ENCODE measurements at regions not wholly inside any gene's neighbourhood (a gene's known extent, or its start where the extent isn't known, plus 50 kb on each side); places are given as distances from the start of the nearest gene placed in this dataset.

DNA sequence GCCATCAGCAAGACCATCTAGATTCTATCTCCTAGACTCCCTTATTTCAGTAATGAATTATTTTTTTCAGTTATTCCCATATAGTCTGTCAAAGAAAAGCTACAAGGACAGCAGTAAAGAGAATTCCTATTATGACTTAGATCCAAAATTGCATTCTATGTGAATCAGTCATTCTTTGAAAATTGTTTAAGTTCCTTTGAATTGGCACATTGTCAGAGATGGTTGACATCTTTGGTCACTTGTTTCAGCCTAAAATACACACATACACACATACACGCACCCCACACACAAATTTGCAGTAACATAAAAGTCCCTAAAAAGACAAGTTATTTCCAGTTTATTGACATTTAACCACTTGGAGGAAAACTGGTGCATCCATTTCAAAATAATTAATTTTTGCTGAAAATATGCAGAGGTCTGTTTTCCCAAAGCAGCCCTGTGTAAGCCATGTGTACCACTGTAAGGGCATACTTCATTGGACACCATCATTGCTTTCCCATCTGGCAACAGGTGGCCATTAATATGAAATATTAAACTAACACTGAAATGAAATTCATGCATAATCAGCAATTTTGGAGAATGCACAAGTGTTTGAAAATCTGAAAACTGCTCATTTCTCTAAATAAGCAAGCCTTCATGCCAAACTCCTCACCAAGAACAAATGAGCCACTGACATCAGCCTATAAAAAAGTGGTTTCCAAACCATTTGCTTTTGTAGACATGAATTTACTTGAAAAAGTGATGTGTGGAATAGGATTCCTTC lies 121.7 kb upstream of the COL1A2 start:
- DNase-seq (ENCODE audit: low spot score), result no peak

DNA sequence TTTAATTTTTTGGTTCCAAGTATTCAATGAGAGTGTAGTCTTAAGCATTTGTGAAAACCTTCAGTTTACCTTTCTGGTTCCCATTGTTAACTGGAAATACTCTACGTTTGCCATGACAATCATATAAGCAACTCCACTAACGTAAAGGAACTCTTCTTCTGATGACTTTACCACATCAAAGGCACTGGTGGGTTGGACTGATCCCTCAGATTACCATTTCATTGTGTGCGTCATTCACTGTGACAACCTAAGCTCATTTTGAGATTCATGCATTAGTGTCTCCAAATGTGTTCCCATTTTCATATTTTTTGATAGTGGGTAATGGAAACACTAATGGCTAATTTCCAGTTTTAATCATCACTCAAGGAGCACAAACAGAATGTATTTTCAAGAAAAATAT lies 119.9 kb upstream of the COL1A2 start:
- DNase-seq (ENCODE audit: low spot score), result no peak

DNA sequence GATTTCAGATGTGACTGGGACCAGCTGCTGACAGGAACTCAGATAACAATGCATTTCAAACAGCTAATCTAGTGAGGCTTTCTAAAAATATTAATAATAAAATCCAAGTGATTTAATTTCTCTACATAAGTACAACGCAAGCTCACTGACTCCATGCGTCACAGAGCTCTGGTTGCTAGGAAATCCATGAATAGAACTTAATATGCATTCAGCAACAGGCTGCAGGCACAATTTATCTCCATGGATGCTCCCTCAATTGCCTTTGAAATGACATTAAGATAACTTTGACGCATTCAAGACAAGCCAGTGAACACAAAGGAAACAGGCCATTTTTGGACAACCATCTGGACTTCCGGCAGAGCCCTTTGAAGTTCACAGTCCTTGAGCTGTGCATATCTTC lies 118.7 kb upstream of the COL1A2 start:
- DNase-seq (ENCODE audit: low spot score), result no peak

DNA sequence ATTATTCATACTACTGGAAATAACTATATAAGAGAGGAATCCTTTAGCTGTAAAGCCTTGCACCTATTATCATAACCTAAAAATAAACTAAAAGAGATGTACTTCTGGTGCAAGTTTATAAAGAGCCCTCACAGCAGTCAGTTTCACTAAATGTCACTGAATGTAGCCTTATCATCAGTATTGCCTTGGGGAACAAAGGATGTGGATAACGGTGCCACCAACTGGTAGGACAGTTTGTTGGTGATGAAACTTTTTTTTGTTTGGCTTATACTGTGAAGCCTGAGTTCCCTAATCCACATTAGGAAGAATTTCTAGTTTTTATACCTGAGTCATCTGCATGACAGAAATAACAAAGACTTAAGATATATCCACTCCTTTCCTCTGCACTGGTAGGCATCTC lies 117.9 kb upstream of the COL1A2 start:
- peak; percentile 35 for DNase-seq (ENCODE audit: low spot score)

DNA sequence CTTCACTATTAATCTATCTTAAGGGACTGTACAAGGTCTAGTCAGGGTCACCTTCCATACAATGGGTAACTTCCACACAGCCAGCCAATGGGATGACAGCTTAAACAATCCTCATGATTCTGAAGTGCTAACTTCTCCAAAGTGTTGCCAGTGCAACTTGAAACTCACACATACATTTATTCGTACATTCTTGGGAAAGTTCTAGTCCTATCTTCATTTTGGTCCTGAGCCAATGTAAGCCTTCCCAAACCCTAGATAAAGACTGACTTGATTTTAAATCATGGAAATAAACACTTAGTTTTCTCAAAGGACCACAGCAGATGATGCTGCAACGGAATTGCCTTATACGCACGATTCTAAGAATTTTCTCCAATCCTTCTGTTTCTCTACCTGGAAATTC lies 117.5 kb upstream of the COL1A2 start:
- DNase-seq (ENCODE audit: low spot score), result no peak

DNA sequence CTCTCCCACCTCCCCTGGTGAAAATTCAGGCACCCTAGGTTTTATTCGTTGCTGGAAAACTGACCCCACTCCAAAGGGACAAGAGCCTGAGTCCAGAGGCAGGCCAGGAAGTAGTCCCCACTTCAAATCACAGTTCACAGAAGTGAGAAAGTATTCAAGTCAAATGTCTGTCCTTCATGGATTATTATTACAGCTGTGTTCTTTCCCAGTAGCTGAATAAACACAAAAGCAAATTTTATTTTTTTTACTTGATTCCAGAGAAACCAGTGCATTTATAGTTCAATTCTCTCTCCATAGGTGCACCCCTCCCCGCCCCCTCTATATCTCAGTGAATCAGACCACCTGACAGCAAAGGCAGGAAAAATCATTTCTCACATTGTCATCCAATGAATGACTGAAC lies 113.8 kb upstream of the COL1A2 start:
- DNase-seq (ENCODE audit: low spot score), result no peak

DNA sequence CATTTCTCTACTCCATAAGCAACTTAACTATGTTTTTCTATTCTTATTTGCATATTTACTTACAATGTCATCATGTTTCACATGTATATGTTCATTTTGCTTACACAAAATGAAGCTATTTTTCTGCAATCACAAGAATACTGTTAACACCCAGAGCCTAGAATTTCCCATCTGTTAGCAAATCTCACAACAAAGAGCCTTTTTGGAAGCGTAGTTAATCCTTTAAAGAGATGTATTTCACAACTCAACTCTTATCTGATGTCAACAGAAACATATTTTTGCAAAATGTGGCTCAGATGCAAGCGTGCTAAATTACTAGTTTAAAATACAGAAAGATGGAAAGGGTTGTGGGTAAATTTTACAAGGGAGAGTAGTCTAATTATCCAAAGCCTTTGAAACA lies 110.6 kb upstream of the COL1A2 start:
- DNase-seq (ENCODE audit: low spot score), result no peak

DNA sequence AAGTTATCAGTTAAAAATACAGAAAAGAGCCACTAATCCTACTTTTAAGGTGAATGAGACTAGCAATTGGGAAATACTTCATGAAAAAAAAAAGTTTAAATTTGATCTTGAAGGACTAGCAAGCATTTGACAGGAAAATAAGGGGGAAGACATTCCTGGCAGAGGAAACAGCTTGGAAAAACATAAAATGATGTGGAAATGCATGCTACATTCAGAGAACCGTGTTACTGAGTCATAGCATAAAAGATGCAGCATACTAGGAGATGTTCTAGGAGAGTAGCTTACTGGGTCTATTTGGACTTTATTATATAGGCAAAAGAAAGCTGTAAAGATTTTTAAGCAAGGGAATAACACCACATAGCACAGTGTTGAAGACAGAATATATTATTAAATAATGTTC lies 108.6 kb upstream of the COL1A2 start:
- no peak for DNase-seq (ENCODE audit: low spot score)

DNA sequence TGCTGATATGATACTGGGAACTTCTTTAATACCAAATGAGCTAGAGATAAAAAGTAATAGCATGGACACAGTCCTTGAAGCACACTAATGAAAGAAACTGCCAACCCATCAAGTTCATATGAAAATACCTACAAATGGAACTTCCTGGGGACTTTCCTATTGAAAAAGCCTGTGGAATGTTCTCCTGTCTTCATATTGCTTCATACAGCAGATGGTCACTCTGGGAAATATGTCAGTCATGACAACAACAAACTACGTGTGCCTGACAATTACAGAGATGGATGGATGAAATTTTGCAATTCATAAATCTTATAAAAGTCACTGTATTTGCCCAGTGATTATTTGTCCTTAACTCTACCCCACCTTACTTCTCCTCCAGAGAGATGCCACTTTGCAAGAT lies 106.6 kb upstream of the COL1A2 start:
- no peak for DNase-seq (ENCODE audit: low spot score)

DNA sequence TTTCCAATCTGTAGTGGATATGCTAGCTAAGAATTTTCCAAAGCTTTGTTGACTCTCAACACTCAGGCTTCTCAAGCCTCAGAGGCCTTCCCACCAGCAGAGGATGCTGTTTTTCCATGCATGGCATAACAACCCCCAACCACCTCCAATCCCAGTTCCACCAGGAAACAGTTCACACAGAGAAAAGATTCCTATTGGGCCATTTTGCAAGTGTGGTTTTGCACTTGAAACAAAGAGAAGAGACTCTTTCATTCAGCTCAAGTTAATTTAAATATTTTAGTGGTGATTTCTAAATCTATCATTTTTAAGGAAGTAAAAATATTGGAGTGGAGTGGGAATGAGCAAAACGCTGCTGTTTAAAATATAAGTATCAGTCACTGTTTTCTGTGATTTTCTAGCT lies 105.6 kb upstream of the COL1A2 start:
- DNase-seq (ENCODE audit: low spot score), result peak; percentile 76

DNA sequence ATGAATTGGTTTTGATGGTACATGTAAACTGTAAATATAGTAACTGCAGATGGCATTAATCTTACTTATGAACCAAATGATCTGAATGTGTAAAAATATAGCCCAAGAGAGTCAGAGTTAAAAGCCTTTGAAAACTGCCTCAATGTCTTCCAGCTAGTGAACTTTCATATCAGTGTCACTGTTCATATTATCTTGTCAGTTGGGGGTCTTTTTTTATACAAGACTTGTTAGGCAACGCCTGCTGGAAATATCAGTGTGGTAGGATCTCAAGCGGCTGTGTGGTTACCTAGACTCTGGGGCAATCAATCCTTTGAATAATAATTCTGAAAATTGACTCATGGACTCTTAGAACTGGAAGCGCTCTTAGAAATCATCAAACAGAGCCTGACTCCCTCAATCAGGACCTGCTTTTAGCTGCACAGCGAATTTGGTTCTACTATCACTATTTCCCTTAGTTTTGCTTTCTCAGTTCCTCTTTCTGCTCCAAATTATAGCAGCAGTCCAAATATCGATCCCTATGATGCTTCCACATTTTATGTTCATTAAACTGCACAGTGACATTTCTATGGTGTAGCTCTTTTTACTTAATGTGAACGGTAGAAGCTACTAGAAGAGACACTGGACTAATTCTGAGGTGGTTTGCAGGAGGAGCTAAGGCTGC lies 100.1 kb upstream of the COL1A2 start:
- DNase-seq (ENCODE audit: low spot score), result no peak

DNA sequence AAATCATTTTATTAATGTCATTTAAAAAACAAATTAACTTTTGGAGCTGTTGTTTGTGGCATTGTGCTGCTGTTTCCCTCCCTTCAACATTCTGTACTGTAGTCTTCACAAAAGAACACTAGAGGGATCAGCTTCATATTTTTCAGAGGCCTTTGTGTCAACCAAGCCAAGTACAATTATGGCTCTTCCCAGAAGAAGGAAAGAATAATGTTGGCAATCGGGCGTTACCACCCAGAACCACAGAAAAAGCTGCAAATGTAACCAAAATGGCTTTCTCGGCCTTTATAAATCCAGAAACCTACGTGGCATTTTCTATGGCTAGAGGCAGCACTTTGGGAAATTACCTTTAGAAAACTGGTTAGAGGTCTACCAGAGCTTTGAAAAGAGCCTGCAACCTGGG lies 98.8 kb upstream of the COL1A2 start:
- DNase-seq (ENCODE audit: low spot score), result peak; percentile 31

DNA sequence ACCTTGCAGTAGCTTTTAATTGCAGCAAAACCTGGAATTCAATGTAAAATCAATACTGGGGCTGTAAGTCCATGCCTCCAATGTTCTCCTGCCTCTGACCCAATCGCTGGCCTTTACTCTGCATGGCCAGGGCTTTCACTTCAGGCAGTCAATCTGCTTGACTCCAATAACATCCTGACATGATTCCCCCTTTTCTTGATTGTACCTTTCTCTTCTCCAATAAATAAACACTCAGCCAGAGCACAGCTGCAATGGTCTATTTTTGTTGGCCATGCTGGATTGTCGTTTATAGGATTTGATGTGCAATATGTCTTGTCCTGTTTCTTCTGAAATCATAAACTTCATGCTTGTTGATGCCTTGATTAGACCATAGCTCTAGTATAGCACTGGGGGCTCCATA lies 97.8 kb upstream of the COL1A2 start:
- no peak for DNase-seq (ENCODE audit: low spot score)

DNA sequence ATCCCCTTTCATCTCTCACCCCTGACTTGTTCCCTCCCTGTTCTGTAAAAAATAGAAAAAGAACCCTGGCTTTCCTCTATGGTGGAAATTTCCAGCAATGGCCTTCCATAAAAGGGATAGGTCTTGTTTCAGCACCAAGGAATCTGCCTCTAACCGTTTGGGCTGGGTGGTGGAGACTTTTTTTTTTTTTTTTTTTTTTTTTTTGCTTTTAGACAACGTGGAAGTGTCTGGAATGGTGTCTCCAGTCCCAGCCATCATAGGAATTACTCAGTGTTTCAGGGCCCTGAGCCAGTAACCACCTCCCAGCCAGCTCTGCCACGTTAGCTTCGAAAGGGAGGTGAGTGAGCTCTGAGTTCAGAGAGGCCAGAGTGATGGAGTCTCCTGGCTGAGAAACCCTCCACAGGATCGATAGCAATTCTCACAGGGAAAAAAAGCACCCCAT lies 97.3 kb upstream of the COL1A2 start:
- DNase-seq (ENCODE audit: low spot score), result peak; percentile 81

DNA sequence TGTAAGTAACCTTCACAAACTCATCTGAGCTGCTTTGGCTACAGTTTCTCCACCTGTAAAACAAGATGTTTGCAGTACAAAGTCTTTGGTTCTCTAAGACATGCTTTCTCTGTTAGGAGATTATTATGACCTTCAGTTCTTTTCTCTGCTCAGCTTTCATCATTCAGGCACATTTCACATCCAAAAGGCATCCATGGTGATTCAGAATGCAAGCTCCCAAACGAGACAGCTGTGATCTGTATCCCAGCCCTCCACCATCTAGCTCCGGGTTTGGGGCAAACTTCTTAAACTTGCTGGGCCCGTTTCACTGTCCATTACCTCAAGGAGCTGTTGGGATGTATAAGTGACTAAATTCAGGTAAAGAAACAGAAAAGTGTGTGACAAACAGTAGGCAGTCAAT lies 95.8 kb upstream of the COL1A2 start:
- peak; percentile 44 for DNase-seq (ENCODE audit: low spot score)

DNA sequence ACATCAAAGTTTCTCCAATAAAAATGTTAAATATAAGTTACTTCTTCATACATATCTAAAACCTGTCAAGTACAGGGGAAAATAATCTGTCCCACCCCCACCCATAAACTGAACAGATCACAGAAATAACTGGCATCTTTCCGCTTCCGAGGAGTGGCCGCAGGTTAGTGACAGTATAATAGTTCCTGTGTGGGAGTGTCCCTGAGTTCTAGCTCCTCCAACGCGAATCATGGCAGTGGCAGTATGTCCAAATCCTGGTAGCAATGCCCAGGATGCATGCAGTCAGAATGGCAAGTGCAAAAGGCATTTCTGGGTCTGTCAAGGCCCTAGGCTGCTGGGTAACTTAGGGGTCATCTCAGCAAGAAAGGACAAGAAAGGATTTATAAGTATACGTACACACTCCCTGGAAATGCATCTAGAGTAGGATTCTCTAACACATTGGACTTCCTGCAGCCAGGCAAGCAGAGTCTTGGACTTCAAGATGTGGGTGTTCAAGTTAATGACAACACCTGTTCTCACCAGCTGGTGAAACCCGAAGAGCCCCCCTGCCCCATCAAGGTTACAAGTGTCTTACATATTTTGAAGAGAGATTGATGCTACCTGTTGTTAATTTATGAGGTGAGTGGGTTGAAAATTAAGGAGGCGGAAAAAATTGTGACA lies 94.4 kb upstream of the COL1A2 start:
- no peak for DNase-seq (ENCODE audit: low spot score)

DNA sequence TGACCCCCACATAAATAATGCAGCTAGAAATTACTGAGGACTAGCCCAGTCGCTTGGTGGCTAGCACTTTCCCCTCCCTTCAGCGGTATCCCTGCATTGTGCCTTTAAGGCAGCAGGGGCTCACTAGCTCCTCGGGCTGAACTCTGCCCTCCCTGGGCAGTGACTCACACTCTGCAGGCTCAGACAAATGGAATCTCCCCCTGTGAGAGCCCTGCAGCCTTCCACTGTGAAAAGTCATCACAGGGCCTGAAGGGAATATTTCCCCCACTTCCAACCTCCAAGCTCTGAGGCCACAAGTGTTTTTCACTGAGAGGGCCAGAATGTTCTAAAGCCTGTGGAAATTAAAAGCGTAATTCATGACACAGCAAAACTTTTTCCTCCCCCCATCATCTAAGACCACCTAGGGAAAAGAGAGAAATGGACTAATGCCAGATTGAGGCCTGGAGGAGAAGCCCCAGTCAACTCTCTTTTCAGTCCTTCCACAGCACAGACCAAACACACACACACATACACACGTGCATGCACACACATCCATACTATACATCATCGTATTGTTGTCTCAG lies 93.6 kb upstream of the COL1A2 start:
- DNase-seq (ENCODE audit: low spot score), result peak; percentile 88

DNA sequence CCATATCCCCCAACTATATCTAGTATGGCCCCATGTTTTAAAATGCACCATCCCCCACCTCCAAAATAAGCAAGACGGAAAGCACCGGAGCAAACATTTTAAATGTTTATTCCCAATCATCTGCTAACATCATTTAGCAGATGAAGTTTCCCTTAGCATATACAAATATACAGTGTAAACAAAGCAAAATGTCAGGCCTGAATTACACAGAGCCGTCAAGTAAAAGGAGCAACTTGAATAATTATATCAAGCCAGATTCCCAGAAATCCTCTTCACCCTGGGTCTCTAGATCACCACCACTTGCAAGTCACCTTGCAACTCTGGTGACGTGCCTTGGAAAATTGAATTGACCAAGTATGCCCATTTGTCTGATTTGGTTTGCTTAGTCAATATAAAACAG lies 91.6 kb upstream of the COL1A2 start:
- no peak for DNase-seq (ENCODE audit: low spot score)

DNA sequence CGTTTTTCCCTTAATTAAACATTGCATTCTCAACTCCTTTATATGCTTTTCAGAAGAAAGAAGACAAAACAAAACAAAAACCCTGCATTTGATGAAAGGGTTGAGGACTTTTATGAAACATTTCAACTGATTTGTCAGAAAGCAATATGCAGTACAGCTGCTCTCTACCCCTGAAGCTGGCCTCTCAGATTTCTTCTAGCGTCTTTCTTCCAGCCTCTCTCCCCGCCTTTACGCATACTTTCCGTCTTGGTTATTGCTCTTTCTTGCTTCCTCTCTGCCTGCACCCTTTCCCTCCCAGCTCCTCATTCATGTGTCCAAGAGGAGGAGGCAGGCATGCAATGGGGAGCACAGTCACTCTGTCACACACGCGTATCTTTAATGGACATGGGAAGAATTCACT lies 91.0 kb upstream of the COL1A2 start:
- DNase-seq (ENCODE audit: low spot score), result peak; percentile 72

DNA sequence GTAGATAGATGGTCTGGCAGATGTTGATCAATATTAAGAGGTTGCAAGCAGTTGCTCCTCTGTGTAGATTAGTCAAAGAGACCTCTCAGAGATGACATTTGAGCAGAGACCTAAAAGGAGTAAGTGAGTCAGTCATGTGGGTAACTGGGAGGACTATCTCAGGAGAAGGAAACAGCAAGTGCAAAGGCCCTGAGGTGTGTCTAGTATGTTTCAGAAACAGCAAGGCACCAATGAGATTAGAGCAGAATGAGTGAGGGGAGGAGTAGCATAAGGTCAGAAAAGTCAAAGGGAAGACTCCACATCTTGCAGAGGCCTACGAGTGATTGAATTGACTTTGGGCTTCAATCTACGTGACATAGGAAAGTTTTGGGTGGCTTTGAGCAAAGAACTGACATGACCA lies 89.8 kb upstream of the COL1A2 start:
- no peak for DNase-seq (ENCODE audit: low spot score)

DNA sequence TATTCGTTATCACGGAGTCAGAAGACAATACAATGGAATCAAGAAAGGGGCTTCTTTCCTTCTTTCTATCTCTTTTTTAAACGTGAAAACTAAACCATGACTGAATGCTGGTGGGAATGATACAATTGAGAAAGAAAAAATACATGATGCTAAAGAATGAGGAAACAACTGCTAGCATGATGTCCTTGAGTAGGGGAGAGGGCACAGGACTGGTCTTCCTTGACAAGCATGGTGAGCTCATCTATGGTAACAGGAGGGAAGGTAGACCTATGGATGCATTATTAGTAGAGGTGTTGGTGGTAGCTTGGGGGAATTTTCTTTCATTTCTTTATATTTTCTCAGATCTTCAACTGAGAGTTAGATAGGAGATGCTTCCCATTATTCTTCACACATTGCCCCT lies 88.9 kb upstream of the COL1A2 start:
- DNase-seq (ENCODE audit: low spot score), result no peak

DNA sequence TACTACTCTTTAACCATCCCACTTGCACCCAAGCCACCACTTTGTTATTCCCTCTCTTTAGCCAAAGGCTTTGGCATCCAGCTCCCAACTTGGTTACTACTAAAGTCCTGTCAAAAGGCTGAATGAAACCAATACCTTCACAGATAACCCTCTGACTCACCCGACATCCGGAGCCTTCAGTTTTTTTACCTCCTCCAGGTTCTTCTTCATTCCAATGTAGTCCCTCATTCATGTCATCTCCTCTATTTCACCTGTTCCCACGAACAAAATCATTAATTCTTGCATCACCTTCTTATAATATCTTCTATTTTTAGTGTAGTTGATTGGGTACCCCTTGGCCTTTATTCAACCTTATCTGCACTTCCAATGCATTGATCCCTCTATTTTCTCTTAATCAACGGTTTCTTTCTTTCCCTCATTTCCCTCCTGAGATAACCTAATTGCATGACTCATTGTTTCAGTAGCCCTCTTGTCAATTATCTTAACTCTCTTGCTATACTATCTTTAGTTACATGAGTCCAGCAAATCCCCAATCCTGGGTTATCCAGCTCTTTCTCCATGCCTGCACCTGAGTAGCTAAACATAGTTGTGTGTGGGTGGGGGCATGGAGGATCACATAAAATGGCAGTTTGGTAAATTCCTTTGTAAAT lies 87.2 kb upstream of the COL1A2 start:
- no peak for DNase-seq (ENCODE audit: low spot score)

DNA sequence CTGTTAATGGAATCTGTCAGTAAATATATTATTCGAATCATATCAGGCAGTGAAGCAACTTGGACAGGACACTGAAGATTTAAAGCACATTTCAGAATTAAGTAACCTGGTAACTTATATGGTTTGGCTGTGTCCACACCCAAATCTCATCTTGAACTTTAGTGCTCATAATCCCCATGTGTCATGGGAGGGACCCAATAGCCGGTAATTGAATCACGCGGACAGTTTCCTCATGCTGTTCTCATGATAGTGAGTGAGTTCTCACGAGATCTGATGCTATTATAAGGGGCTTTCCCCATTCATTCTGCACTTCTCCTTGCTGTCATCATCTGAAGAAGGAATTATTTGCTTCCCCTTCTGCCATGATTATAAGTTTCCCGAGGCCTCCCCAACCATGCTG lies 83.2 kb upstream of the COL1A2 start:
- DNase-seq (ENCODE audit: low spot score), result no peak

All from GM03348 (cell line).